ENCODE measurements at regions not wholly inside any gene's neighbourhood (a gene's known extent, or its start where the extent isn't known, plus 50 kb on each side); places are given as distances from the start of the nearest gene placed in this dataset.
"Not testable (repeated sequence)": the region's sequence is repeated elsewhere in the genome, so short reads cannot be mapped to it uniquely, and the experiment has no call there.

DNA sequence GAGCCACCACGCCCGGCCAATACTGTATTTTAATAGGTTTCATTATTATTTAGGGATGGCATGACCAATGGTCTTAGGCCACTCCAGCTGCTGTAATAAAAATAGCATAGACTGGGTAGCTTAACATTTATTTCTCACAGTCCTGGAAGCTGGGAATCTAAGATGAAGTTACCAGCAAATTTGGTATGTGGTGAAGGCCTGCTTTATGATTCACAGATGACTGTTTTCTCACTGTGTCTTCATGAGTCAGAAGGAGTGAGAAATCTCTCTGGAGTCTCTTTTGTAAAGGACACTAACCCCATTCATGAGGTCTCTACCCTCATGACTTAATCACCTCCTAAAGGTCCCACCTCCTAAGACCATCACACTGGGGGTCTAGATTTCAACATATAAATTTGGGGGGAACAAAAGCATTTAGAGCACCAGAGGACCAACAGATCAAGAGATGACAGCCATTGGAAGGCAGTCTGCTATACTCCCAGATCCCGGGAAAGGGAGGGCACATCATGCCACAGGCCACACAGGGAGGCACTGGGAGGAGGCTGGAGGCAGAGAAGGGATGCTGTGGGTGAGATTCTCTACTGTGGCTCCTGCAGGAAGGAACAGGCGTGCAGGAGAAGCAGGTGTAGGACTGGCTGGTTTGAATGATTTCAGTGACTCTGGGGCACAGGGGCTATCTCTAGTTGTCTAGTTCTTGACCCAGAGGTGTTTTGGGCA is 335.8 kb upstream of the SFRP2 start:
- ChIA-PET POLR2A (no interaction called here), CTCF (no interaction called here)
- Histone ChIP-seq H3K9me3 (no peaks in the 10 kb centered on the region), H3K4me1 (ENCODE audit: control insufficient read depth in 1 of 2, extremely low read depth in 1 of 2, insufficient read depth in 2 of 2, low read length in 2 of 2) (no peaks in the 10 kb centered on the region), H3K36me3 (ENCODE audit: control insufficient read depth in 2 of 2, extremely low read depth in 1 of 2, insufficient read depth in 1 of 2, low read length in 1 of 2) (no peaks in the 10 kb centered on the region), H3K4me3 (ENCODE audit: control insufficient read depth in 1 of 2, extremely low read depth in 1 of 2, low read length in 1 of 2) (no peak overlapping the region), H3K27me3 (replicated peaks in 1 of 2; ENCODE audit: control insufficient read depth in 2 of 2, extremely low read depth in 1 of 2, insufficient read depth in 2 of 2, low read length in 1 of 2) (peaks cover 0 to 6% of the 10 kb centered on the region in 2 experiments), H3K27ac (ENCODE audit: low read length) (no peak overlapping the region)
- Mint-ChIP-seq H3K9me3 (peaks cover 0 to 6% (median 0%) of the 10 kb centered on the region in 3 donors), H3K4me1 (no peaks in the 10 kb centered on the region), H3K36me3 (no peaks in the 10 kb centered on the region), H3K27ac (no peak overlapping the region), H3K27me3 (peaks cover 21 to 37% of the 10 kb centered on the region in 2 donors), H3K4me3 (no peak overlapping the region)
- WGBS (ENCODE audit: insufficient coverage) = 29% methylated on average over 2 of the region's 4 CpGs
- no peak for DNase-seq
- ATAC-seq (replicated peaks in 1 of 4) = peak in 1 of 4 experiments; percentile 9

- no peaks in the 10 kb centered on the region for H3K4me1 Mint-ChIP-seq
- no peak for DNase-seq
- Histone ChIP-seq H3K27ac (ENCODE audit: low read length) (no peak overlapping the region), H3K4me1 (ENCODE audit: control insufficient read depth in 1 of 2, extremely low read depth in 1 of 2, insufficient read depth in 2 of 2, low read length in 2 of 2) (no peaks in the 10 kb centered on the region), H3K36me3 (ENCODE audit: control insufficient read depth in 2 of 2, extremely low read depth in 1 of 2, insufficient read depth in 1 of 2, low read length in 1 of 2) (no peaks in the 10 kb centered on the region), H3K27me3 (replicated peaks in 1 of 2; ENCODE audit: control insufficient read depth in 2 of 2, extremely low read depth in 1 of 2, insufficient read depth in 2 of 2, low read length in 1 of 2) (peaks cover 0 to 6% of the 10 kb centered on the region in 2 experiments), H3K9me3 (no peaks in the 10 kb centered on the region), H3K4me3 (ENCODE audit: control insufficient read depth in 1 of 2, extremely low read depth in 1 of 2, low read length in 1 of 2) (no peak overlapping the region)
- POLR2A ChIA-PET = no interaction called here
- peaks cover 21 to 29% of the 10 kb centered on the region in 2 donors for H3K27me3 Mint-ChIP-seq
- no peak for ATAC-seq (replicated peaks in 1 of 4)
- no peak overlapping the region for H3K4me3 Mint-ChIP-seq
- no peak overlapping the region for H3K27ac Mint-ChIP-seq
- 85% methylated on average over 3 of the region's 3 CpGs for WGBS (ENCODE audit: insufficient coverage)
- H3K9me3 Mint-ChIP-seq = peaks cover 0 to 6% (median 0%) of the 10 kb centered on the region in 3 donors
- CTCF ChIA-PET = no interaction called here
- no peaks in the 10 kb centered on the region for H3K36me3 Mint-ChIP-seq
Measured at GRCh38 chr4:154123897-154124296, 335.0 kb upstream of the SFRP2 start.

- no peak overlapping the region for H3K27ac Mint-ChIP-seq
- CTCF ChIA-PET = no interaction called here
Measured at GRCh38 chr4:154120690-154121345, 331.9 kb upstream of the SFRP2 start.

DNA sequence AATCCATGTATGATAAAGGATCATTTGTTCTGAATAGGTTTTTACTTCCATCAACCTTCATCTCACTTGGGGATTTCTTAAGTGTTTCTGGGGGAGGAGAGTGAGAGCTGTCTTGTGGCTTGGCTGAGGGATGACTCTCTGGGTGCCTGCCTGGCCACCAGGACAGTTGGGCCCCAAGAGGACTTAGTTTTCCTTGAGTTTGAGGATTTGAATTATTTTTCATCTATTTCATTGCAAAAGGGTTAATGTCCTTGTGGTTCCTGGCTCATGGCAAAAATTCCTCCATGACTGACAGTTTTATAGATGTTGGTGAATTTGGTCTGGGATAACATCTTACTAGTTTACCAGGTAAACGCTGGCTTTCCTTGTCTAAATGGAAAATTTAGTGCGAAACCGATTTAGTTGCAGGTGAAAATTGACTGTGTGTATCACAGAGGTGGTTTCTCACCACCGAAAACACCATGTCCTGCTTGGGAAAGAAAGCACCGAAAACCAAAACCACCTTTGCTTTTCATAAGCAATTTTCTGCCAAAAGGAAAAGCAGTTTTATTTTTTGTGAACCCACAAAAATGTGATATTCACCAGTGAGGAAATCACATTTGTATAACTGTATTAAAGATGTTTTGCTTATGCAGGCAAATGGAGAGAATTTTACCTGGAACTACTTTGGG is 331.3 kb upstream of the SFRP2 start:
- no peaks in the 10 kb centered on the region for H3K36me3 ChIP-seq (ENCODE audit: control insufficient read depth in 2 of 2, extremely low read depth in 1 of 2, insufficient read depth in 1 of 2, low read length in 1 of 2)
- peaks cover 0 to 3% of the 10 kb centered on the region in 2 experiments for H3K27me3 ChIP-seq (replicated peaks in 1 of 2; ENCODE audit: control insufficient read depth in 2 of 2, extremely low read depth in 1 of 2, insufficient read depth in 2 of 2, low read length in 1 of 2)
- DNase-seq = no peak
- CTCF ChIA-PET = no interaction called here
- peaks cover 4 to 8% of the 10 kb centered on the region in 2 donors for H3K27me3 Mint-ChIP-seq
- no peaks in the 10 kb centered on the region for H3K36me3 Mint-ChIP-seq
- no peaks in the 10 kb centered on the region for H3K9me3 Mint-ChIP-seq
- H3K4me3 Mint-ChIP-seq = no peak overlapping the region
- H3K9me3 ChIP-seq = no peaks in the 10 kb centered on the region
- no CpG with 5 or more reads among the region's 5 CpGs for WGBS (ENCODE audit: insufficient coverage)
- POLR2A ChIA-PET = no interaction called here
- no peak overlapping the region for H3K27ac Mint-ChIP-seq
- no peaks in the 10 kb centered on the region for H3K4me1 Mint-ChIP-seq
- no peak for ATAC-seq (replicated peaks in 1 of 4)
- H3K4me3 ChIP-seq (ENCODE audit: control insufficient read depth in 1 of 2, extremely low read depth in 1 of 2, low read length in 1 of 2) = no peak overlapping the region
- no peak overlapping the region for H3K27ac ChIP-seq (ENCODE audit: low read length)
- no peaks in the 10 kb centered on the region for H3K4me1 ChIP-seq (ENCODE audit: control insufficient read depth in 1 of 2, extremely low read depth in 1 of 2, insufficient read depth in 2 of 2, low read length in 2 of 2)

More at GRCh38 chr4:154120690-154121345, 331.9 kb upstream of the SFRP2 start:
- Mint-ChIP-seq H3K9me3 (no peaks in the 10 kb centered on the region), H3K36me3 (no peaks in the 10 kb centered on the region), H3K4me3 (no peak overlapping the region), H3K27me3 (peaks cover 7 to 12% of the 10 kb centered on the region in 2 donors), H3K4me1 (no peaks in the 10 kb centered on the region)
- DNase-seq (no peak), ATAC-seq (replicated peaks in 1 of 4) (no peak)
- no peak overlapping the region for H3K27ac ChIP-seq (ENCODE audit: low read length)
- no peak overlapping the region for H3K4me3 ChIP-seq (ENCODE audit: control insufficient read depth in 1 of 2, extremely low read depth in 1 of 2, low read length in 1 of 2)
- no peaks in the 10 kb centered on the region for H3K9me3 ChIP-seq
- 39% methylated on average over 2 of the region's 4 CpGs for WGBS (ENCODE audit: insufficient coverage)
- POLR2A ChIA-PET = no interaction called here
- H3K27me3 ChIP-seq (replicated peaks in 1 of 2; ENCODE audit: control insufficient read depth in 2 of 2, extremely low read depth in 1 of 2, insufficient read depth in 2 of 2, low read length in 1 of 2) = peaks cover 0 to 5% of the 10 kb centered on the region in 2 experiments
- no peaks in the 10 kb centered on the region for H3K4me1 ChIP-seq (ENCODE audit: control insufficient read depth in 1 of 2, extremely low read depth in 1 of 2, insufficient read depth in 2 of 2, low read length in 2 of 2)
- no peaks in the 10 kb centered on the region for H3K36me3 ChIP-seq (ENCODE audit: control insufficient read depth in 2 of 2, extremely low read depth in 1 of 2, insufficient read depth in 1 of 2, low read length in 1 of 2)

GRCh38 chr4:154119317-154119716 is 330.4 kb upstream of the SFRP2 start:
- ATAC-seq (replicated peaks in 1 of 4) (no peak), DNase-seq (peak in 2 of 35 experiments; percentile 3 to 4)
- Mint-ChIP-seq H3K36me3 (no peaks in the 10 kb centered on the region), H3K27ac (no peak overlapping the region), H3K4me1 (no peaks in the 10 kb centered on the region), H3K9me3 (no peaks in the 10 kb centered on the region), H3K4me3 (no peak overlapping the region), H3K27me3 (peaks cover 2 to 3% of the 10 kb centered on the region in 2 donors)
- 93% methylated on average over 2 of the region's 5 CpGs for WGBS (ENCODE audit: insufficient coverage)
- Histone ChIP-seq H3K36me3 (ENCODE audit: control insufficient read depth in 2 of 2, extremely low read depth in 1 of 2, insufficient read depth in 1 of 2, low read length in 1 of 2) (no peaks in the 10 kb centered on the region), H3K4me3 (ENCODE audit: control insufficient read depth in 1 of 2, extremely low read depth in 1 of 2, low read length in 1 of 2) (no peak overlapping the region), H3K9me3 (no peaks in the 10 kb centered on the region), H3K4me1 (ENCODE audit: control insufficient read depth in 1 of 2, extremely low read depth in 1 of 2, insufficient read depth in 2 of 2, low read length in 2 of 2) (no peaks in the 10 kb centered on the region), H3K27ac (ENCODE audit: low read length) (no peak overlapping the region), H3K27me3 (replicated peaks in 1 of 2; ENCODE audit: control insufficient read depth in 2 of 2, extremely low read depth in 1 of 2, insufficient read depth in 2 of 2, low read length in 1 of 2) (no peaks in the 10 kb centered on the region)
- CTCF ChIA-PET = no interaction called here
- POLR2A ChIA-PET = no interaction called here

DNA sequence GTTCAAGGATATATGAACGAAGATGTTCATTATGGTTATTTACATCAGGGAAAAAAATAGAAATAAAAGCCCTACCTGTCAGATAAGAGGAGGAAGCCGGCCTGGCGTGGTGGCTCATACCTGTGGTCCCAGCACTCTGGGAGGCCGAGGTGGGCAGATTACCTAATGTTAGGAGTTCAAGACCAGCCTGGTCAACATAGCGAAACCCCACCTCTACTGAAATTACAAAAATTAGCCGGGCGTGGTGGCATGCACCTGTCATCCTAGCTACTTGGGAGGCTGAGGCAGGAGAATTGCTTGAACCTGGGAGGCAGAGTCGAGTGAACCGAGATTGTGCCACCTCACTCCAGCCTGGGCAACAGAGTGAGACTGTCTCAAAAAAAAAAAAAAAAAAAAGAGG is 328.8 kb upstream of the SFRP2 start:
- DNase-seq; H3K36me3 ChIP-seq (ENCODE audit: control insufficient read depth in 2 of 2, extremely low read depth in 1 of 2, insufficient read depth in 1 of 2, low read length in 1 of 2); POLR2A ChIA-PET; H3K4me1 ChIP-seq (ENCODE audit: control insufficient read depth in 1 of 2, extremely low read depth in 1 of 2, insufficient read depth in 2 of 2, low read length in 2 of 2); CTCF ChIA-PET; H3K27me3 ChIP-seq (replicated peaks in 1 of 2; ENCODE audit: control insufficient read depth in 2 of 2, extremely low read depth in 1 of 2, insufficient read depth in 2 of 2, low read length in 1 of 2); H3K27ac ChIP-seq (ENCODE audit: low read length); H3K4me1 Mint-ChIP-seq; H3K9me3 ChIP-seq; H3K4me3 ChIP-seq (ENCODE audit: control insufficient read depth in 1 of 2, extremely low read depth in 1 of 2, low read length in 1 of 2); H3K36me3 Mint-ChIP-seq; H3K9me3 Mint-ChIP-seq; ATAC-seq (replicated peaks in 1 of 4); H3K27me3 Mint-ChIP-seq; H3K4me3 Mint-ChIP-seq; H3K27ac Mint-ChIP-seq: not testable (repeated sequence)
- no CpG with 5 or more reads among the region's 9 CpGs for WGBS (ENCODE audit: insufficient coverage)

All from T-cell (primary cell).